ENCODE measurements at regions not wholly inside any gene's neighbourhood (a gene's known extent, or its start where the extent isn't known, plus 50 kb on each side); places are given as distances from the start of the nearest gene placed in this dataset.

- Histone ChIP-seq H3K27ac (ENCODE audit: low read length) (no peak overlapping the region), H3K27me3 (ENCODE audit: low read length) (no peaks in the 10 kb centered on the region), H4K20me1 (ENCODE audit: low read length) (no peaks in the 10 kb centered on the region), H3K36me3 (ENCODE audit: low read depth, low read length) (no peaks in the 10 kb centered on the region), H3K4me1 (ENCODE audit: insufficient read depth, low read length) (no peaks in the 10 kb centered on the region), H2AFZ (ENCODE audit: low read length) (no peak overlapping the region), H3K4me3 (ENCODE audit: low read length) (no peak overlapping the region), H3K4me2 (ENCODE audit: low read length) (no peak overlapping the region), H3F3A (ENCODE audit: low read length, unreplicated experiment) (no peaks in the 10 kb centered on the region), H3K9me2 (replicated peaks; ENCODE audit: low read length) (no peaks in the 10 kb centered on the region), H3K9me3 (ENCODE audit: low read length) (no peaks in the 10 kb centered on the region), H3K79me2 (ENCODE audit: low read length) (no peaks in the 10 kb centered on the region), H3K9ac (ENCODE audit: low read length) (no peak overlapping the region)
- intact Hi-C loops (cut with micrococcal nuclease), result no loop called here
- no peak for TF ChIP-seq EZH2phosphoT487 (IDR thresholded peaks at IDR 0.05; ENCODE audit: borderline replicate concordance, low read length)
- TF ChIP-seq EZH2 (IDR thresholded peaks at IDR 0.05; ENCODE audit: low read length, unreplicated experiment), result no peak
- no peak for TF ChIP-seq CTCF (conservative IDR thresholded peaks at IDR 0.05; ENCODE audit: low read depth, low read length)
- DNase-seq, result no peak
- BruUV-seq (replicated peaks), result no TSS peak
- ChIA-PET CTCF (no interaction called here), POLR2A (ENCODE audit: unreplicated experiment) (no interaction called here)
- no peak for ATAC-seq
Measured at GRCh38 chr4:23276076-23276475, 583.3 kb downstream of the GBA3 start.

GRCh38 chr4:23269566-23269965 lies 576.8 kb downstream of the GBA3 start:
- DNase-seq (no peak), ATAC-seq (no peak)
- no peak overlapping the region for H3K4me3 ChIP-seq (ENCODE audit: low read length)
- no peaks in the 10 kb centered on the region for H3F3A ChIP-seq (ENCODE audit: low read length, unreplicated experiment)
- H3K9me2 ChIP-seq (replicated peaks; ENCODE audit: low read length), result no peaks in the 10 kb centered on the region
- CTCF ChIA-PET, result no interaction called here
- no peaks in the 10 kb centered on the region for H4K20me1 ChIP-seq (ENCODE audit: low read length)
- no peak overlapping the region for H3K27ac ChIP-seq (ENCODE audit: low read length)
- TF ChIP-seq EZH2 (IDR thresholded peaks at IDR 0.05; ENCODE audit: low read length, unreplicated experiment), result no peak
- no peak for TF ChIP-seq CTCF (conservative IDR thresholded peaks at IDR 0.05; ENCODE audit: low read depth, low read length)
- no peak for TF ChIP-seq EZH2phosphoT487 (IDR thresholded peaks at IDR 0.05; ENCODE audit: borderline replicate concordance, low read length)
- no peak overlapping the region for H2AFZ ChIP-seq (ENCODE audit: low read length)
- H3K27me3 ChIP-seq (ENCODE audit: low read length), result peaks cover 33% of the 10 kb centered on the region
- intact Hi-C loops (cut with micrococcal nuclease), result no loop called here
- H3K36me3 ChIP-seq (ENCODE audit: low read depth, low read length), result no peaks in the 10 kb centered on the region
- no peaks in the 10 kb centered on the region for H3K4me1 ChIP-seq (ENCODE audit: insufficient read depth, low read length)
- POLR2A ChIA-PET (ENCODE audit: unreplicated experiment), result interaction anchor here (0.6 kb wide), 1 partner anchor 36 kb away, joined by 3 read pairs; no protein-coding TSS in a partner anchor
- H3K79me2 ChIP-seq (ENCODE audit: low read length), result no peaks in the 10 kb centered on the region
- no TSS peak for BruUV-seq (replicated peaks)
- H3K9ac ChIP-seq (ENCODE audit: low read length), result no peak overlapping the region
- no peak overlapping the region for H3K4me2 ChIP-seq (ENCODE audit: low read length)
- no peaks in the 10 kb centered on the region for H3K9me3 ChIP-seq (ENCODE audit: low read length)

- ATAC-seq, result no peak
- intact Hi-C loops (cut with micrococcal nuclease), result no loop called here
- no peak overlapping the region for H2AFZ ChIP-seq (ENCODE audit: low read length)
Measured at GRCh38 chr4:23268072-23268771, 575.5 kb downstream of the GBA3 start.

More at GRCh38 chr4:23268072-23268771, 575.5 kb downstream of the GBA3 start:
- H3K27ac ChIP-seq (ENCODE audit: low read length), result no peak overlapping the region
- no peaks in the 10 kb centered on the region for H3F3A ChIP-seq (ENCODE audit: low read length, unreplicated experiment)
- no peaks in the 10 kb centered on the region for H3K9me2 ChIP-seq (replicated peaks; ENCODE audit: low read length)
- no peak overlapping the region for H3K4me2 ChIP-seq (ENCODE audit: low read length)
- ChIA-PET CTCF (no interaction called here), POLR2A (ENCODE audit: unreplicated experiment) (no interaction called here)
- no peaks in the 10 kb centered on the region for H4K20me1 ChIP-seq (ENCODE audit: low read length)
- no peak for DNase-seq
- H3K4me3 ChIP-seq (ENCODE audit: low read length), result no peak overlapping the region
- peaks cover 44% of the 10 kb centered on the region for H3K27me3 ChIP-seq (ENCODE audit: low read length)
- H3K9ac ChIP-seq (ENCODE audit: low read length), result no peak overlapping the region
- H3K4me1 ChIP-seq (ENCODE audit: insufficient read depth, low read length), result no peaks in the 10 kb centered on the region
- H3K9me3 ChIP-seq (ENCODE audit: low read length), result no peaks in the 10 kb centered on the region
- H3K36me3 ChIP-seq (ENCODE audit: low read depth, low read length), result no peaks in the 10 kb centered on the region
- BruUV-seq (replicated peaks), result no TSS peak
- TF ChIP-seq CTCF (conservative IDR thresholded peaks at IDR 0.05; ENCODE audit: low read depth, low read length), result no peak
- no peak for TF ChIP-seq EZH2phosphoT487 (IDR thresholded peaks at IDR 0.05; ENCODE audit: borderline replicate concordance, low read length)
- TF ChIP-seq EZH2 (IDR thresholded peaks at IDR 0.05; ENCODE audit: low read length, unreplicated experiment), result no peak
- no peaks in the 10 kb centered on the region for H3K79me2 ChIP-seq (ENCODE audit: low read length)

Data from PC-3 (cell line).